HEK293 (cell line): ENCODE measurements at regions not wholly inside any gene's neighbourhood (a gene's known extent, or its start where the extent isn't known, plus 50 kb on each side); places are given as distances from the start of the nearest gene placed in this dataset.

Experiments
- KLF9 ChIP-seq: fragments of 450-650 bp; formaldehyde crosslinking; IDR thresholded peaks from 2 replicates; pipeline ENCODE4 v1.5.1; 2016; ENCODE audit warnings: missing biosample characterization, missing genetic modification characterization, low read depth
- TRIM28 ChIP-seq: IDR thresholded peaks from 2 replicates; pipeline ENCODE4 v1.6.1; 2011; ENCODE audit warnings: low read length, control low read depth, borderline replicate concordance
- ZBTB20 ChIP-seq: fragments of 450-650 bp; formaldehyde crosslinking; IDR thresholded peaks from 2 replicates; pipeline ENCODE4 v1.5.1; 2016; ENCODE audit warnings: missing biosample characterization, missing genetic modification characterization
- ZNF114 ChIP-seq: fragments of 450-650 bp; formaldehyde crosslinking; IDR thresholded peaks from 2 replicates; pipeline ENCODE4 v1.5.0; 2017; ENCODE audit warnings: missing biosample characterization, missing genetic modification characterization
- ZNF121 ChIP-seq: fragments of 450-650 bp; formaldehyde crosslinking; IDR thresholded peaks from 2 replicates; pipeline ENCODE4 v1.5.1; 2016; ENCODE audit warnings: missing biosample characterization, missing genetic modification characterization
- ZNF140 ChIP-seq: fragments of 450-650 bp; formaldehyde crosslinking; IDR thresholded peaks from 2 replicates; pipeline ENCODE4 v1.5.1; 2016; ENCODE audit warnings: missing biosample characterization, missing genetic modification characterization
- ZNF510 ChIP-seq: fragments of 450-650 bp; formaldehyde crosslinking; IDR thresholded peaks from 2 replicates; pipeline ENCODE4 v1.5.1; 2018; ENCODE audit warnings: mild to moderate bottlenecking, missing genetic modification characterization, missing biosample characterization; ENCODE audit not compliant: insufficient replicate concordance
- ZNF830 ChIP-seq: fragments of 450-650 bp; IDR thresholded peaks from 2 replicates; pipeline ENCODE4 v1.5.0; 2018; ENCODE audit warnings: missing biosample characterization, missing genetic modification characterization, low read depth, mild to moderate bottlenecking, moderate library complexity
- ZSCAN23 ChIP-seq: fragments of 450-650 bp; formaldehyde crosslinking; IDR thresholded peaks from 2 replicates; pipeline ENCODE4 v1.5.1; 2016; ENCODE audit warnings: missing biosample characterization, missing genetic modification characterization
- TF ChIP-seq, protein P1 (sequence below): fragments of 450-650 bp; formaldehyde crosslinking; IDR thresholded peaks from 2 replicates; pipeline ENCODE4 v1.5.1; 2016; ENCODE audit warnings: missing biosample characterization, missing genetic modification characterization, low read depth
- TF ChIP-seq, protein P2 (sequence below): fragments of 450-650 bp; formaldehyde crosslinking; IDR thresholded peaks from 2 replicates; pipeline ENCODE4 v1.5.1; 2016; ENCODE audit warnings: missing biosample characterization, missing genetic modification characterization

DNA sequence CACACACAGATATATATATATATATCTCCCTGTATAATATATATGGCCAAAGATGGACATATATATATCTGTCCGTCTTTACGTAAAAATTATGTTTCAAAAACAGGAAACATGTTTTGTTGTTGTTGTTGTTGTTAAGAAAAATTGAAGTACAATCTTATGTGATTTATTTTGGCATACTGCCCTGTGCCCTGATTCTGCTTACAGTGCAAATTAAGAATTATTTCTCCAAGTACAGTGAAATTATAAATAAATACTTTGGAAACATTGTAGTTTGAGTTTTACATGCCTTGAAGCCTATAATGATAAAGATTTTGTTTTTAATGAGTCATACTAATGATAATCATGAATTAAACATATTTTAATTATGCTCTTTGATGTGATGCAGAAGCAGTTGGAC lies 994.9 kb downstream of the DIPK2A start:
- no peak for TF ChIP-seq ZBTB20 (tag by site-specific recombination)
- TF ChIP-seq, protein P1, sequence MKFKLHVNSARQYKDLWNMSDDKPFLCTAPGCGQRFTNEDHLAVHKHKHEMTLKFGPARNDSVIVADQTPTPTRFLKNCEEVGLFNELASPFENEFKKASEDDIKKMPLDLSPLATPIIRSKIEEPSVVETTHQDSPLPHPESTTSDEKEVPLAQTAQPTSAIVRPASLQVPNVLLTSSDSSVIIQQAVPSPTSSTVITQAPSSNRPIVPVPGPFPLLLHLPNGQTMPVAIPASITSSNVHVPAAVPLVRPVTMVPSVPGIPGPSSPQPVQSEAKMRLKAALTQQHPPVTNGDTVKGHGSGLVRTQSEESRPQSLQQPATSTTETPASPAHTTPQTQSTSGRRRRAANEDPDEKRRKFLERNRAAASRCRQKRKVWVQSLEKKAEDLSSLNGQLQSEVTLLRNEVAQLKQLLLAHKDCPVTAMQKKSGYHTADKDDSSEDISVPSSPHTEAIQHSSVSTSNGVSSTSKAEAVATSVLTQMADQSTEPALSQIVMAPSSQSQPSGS (tag by site-specific recombination) = no peak
- no peak for TF ChIP-seq ZNF114 (tag by site-specific recombination)
- no peak for TF ChIP-seq ZNF510
- no peak for TF ChIP-seq ZNF140 (tag by site-specific recombination)
- TF ChIP-seq TRIM28 = no peak
- TF ChIP-seq, protein P2, sequence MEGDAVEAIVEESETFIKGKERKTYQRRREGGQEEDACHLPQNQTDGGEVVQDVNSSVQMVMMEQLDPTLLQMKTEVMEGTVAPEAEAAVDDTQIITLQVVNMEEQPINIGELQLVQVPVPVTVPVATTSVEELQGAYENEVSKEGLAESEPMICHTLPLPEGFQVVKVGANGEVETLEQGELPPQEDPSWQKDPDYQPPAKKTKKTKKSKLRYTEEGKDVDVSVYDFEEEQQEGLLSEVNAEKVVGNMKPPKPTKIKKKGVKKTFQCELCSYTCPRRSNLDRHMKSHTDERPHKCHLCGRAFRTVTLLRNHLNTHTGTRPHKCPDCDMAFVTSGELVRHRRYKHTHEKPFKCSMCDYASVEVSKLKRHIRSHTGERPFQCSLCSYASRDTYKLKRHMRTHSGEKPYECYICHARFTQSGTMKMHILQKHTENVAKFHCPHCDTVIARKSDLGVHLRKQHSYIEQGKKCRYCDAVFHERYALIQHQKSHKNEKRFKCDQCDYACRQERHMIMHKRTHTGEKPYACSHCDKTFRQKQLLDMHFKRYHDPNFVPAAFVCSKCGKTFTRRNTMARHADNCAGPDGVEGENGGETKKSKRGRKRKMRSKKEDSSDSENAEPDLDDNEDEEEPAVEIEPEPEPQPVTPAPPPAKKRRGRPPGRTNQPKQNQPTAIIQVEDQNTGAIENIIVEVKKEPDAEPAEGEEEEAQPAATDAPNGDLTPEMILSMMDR = no peak
- TF ChIP-seq ZSCAN23 (tag by site-specific recombination) = no peak
- TF ChIP-seq KLF9 (tag by site-specific recombination) = no peak
- no peak for TF ChIP-seq ZNF830 (tag by site-specific recombination)
- TF ChIP-seq ZNF121 (tag by site-specific recombination) = no peak
